Hippocampal formation (tissue), 2 donors: ENCODE measurements at regions not wholly inside any gene's neighbourhood (a gene's known extent, or its start where the extent isn't known, plus 50 kb on each side); places are given as distances from the start of the nearest gene placed in this dataset.
"Not testable (repeated sequence)": the region's sequence is repeated elsewhere in the genome, so short reads cannot be mapped to it uniquely, and the experiment has no call there.

ENCODE experiments used
- DNase-seq, 2 donors: peaks; one replicate each; lab custom pipeline; 2025; lab: John Stamatoyannopoulos, UW

DNA sequence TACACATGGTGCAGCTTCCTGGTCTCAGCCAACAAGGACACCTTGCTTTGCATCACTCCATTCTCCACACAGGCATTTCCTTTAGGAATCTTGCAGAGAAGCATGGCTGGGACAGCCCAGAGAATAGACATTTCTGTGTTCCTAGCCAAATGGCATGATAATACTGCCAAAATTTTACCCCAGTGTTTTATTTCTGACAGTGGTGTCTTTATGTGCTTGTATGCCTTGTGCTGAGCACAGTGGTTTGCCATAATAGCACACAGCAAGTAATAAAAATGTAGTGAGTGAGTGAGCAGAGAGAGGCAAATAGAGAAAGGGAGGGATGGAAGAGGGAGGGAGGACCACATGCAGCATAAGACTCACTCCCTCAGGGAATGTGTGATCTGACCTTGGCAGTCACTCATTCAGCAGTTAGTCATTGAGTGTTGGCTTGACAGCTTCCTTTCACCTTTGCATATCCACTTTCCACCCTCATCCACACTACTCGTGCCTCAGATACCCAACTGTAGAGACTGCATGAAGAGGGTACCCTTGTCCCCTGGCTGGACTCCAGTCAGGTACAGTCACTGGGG is 212.8 kb upstream of the CCDC196 start:
- peak in 1 of 2 donors; percentile 2 for DNase-seq

DNA sequence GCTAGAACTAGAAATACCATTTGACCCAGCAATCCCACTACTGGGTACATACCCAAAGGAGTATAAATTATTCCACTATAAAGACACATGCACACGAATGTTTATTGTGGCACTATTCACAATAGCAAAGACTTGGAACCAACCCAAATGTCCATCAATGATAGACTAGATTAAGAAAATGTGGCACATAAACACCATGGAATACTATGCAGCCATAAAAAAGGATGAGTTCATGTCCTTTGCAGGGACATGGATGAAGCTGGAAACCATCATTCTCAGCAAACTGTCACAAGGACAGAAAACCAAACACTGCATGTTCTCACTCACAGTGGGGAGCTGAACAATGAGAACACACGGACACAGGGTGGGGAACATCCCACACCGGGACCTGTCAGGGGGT is 207.8 kb upstream of the CCDC196 start:
- DNase-seq = not testable (repeated sequence)

DNA sequence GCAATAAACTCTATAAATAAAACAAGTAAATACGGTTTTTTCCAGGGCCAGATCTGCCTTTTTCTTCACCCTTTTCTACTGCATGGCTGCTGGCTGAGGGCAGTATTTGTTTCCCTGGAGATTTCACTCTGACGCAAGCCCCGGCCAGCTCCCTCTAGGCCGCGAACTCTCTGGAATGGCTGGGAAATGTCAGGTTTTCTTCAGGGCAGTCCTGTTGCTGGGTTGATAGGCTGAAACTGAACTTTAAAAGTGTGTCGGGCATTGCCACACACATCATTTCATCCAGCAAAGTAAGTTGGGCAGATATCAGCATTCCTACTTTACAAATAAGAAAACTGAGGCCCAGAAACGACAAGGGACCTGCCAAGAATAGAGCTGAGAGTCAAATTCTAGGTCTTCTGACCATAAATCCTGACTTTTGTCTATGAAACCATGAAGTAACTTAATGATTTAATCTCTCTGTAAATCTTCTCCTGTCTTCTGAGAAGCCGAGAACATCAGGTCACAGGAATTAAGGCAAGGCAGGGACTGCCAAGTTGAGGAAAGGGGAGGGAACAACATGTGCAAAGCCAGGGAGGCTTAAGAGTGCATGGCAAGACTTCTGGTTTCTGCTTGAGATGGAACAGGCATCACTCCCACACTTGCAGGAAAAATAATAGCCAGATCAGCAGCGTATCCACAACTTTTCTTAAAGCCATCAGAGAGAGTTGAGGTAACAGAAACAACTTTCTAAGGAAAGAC is 205.0 kb upstream of the CCDC196 start:
- no peak for DNase-seq

DNA sequence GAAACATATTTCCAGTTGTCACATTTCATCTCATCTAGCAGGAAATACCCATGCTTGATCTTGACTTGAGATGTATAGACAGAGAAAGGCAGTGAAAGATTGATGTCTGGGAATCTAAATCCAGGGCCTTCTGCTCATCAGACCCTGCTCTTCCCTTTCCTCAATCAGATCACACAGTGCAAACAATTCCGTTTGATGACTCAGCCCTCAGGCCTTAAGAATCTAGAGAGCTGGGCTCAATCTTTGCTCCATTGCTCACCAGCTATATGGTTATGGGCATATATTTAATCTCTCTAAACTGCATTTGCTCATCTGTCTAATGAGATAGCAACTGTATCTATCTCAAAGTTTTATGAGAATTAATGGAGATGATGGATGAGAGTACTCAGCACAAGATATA is 201.8 kb upstream of the CCDC196 start:
- no peak for DNase-seq

DNA sequence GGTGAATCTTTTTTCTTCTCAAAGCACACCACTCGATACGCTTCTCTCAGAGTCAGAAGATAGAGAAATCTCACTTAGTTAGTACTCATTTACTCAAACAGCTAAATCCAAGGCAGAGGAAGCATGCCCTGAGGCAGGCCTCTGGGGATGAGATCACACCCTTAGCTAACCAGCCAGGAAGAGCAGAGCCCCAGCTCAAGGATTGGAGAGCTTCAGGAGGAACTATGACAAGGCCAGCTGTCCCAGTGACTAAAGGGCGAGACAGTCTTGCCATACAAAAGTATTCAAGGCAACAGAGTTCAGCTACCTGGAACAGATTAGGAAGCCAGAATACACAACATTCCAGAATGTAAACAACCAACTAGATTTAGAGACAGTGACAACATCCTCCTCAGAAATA is 197.7 kb upstream of the CCDC196 start:
- DNase-seq = no peak

DNA sequence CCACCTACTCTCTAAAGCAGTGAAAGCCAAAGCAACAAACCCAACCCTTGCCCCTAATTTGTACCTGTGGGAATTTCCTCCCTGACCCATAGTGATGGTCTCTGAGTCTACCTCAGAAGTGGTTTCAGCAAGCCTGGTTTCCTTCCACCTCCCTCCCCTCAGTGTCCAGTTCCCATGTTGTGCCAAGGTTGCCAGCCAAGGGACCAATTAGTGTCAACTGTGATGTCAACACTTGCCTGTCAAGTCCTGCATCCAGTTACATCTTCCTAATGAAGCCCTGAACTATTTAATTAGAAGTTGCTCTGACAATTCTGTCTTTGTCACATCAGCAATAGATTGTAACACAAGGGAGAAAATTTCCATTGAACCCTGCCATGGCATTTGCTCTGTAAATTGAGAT is 194.4 kb upstream of the CCDC196 start:
- no peak for DNase-seq

DNA sequence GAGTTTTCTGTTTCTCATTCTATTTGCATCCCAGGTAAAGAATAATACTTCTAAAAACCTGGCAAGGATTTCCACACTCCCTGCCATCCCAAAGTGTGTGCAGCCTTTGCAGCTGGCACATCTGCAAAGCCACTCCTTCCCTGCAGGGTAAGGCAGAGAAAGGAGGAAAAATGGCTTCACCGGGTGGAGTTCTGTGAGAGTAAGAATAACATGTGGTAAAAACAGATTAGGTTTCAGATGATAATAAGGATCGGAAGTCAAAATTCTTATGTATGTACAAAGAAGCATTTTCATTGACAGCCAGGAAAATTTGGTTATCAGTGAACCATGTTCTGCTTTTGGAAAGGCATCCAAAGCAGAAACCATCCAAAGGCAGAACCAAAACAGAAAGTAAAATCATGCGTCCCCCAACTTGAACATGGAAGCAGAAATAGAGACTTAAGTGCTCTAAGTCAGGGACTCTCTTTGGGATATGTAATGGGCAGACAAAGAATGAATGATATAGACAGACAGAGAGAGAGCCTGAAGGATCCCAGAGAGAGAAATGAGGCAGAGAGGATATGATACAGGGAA is 192.6 kb upstream of the CCDC196 start:
- DNase-seq = no peak

DNA sequence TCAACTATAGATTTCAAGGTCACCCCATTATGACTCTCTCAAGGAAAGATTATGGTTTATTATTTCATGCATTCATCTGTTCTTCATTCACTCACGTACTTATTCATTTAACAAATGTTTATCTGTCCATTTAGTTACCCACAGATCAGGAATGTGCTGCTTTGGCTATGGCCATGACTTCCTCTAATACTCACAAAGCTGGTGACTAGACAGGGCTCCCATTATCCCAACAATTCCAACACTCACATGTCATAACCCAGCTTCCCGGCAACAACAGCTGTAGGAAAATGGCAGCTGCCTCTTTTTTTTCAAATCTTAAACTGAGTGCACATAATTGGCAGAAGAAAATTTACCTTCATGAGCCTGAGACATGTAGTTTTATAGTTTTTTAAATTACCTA is 190.8 kb upstream of the CCDC196 start:
- DNase-seq = no peak

DNA sequence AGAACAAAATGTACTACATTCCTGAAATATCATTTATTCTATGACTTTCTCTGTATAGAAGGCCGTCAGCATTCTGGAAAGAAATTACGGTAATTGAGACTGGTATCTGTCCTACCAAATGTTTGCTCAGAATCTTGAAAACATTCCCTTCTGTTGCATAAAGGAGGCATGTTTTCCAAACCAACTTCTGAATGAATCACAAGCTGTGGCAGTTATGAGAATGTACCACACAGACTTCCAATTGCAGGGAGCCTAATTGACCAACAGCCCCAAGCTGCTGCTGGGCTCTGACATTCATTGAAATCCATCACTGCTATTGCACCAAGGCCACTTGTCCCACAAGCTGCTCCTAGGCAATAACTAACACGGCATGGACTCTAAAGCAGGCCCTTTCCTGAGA is 185.3 kb upstream of the CCDC196 start:
- DNase-seq = no peak

DNA sequence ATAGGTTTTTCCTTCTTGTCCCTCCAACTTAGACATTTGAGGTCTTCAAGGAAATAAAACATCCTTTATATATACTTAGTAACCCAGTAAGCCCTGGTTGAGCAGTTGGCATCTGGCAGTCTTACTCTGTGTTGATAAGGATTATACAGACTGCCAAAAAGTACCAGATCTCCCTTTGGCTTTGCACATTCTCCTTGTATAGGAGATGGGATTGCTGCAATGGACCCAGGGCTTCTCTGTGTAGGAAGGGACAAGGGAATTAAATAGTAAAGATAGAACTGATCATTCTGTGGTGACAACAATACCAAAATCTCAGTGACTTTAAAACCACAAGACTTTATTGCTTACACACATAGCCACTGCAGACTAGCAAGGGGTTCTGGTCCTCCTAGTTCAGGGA is 180.1 kb upstream of the CCDC196 start:
- no peak for DNase-seq

DNA sequence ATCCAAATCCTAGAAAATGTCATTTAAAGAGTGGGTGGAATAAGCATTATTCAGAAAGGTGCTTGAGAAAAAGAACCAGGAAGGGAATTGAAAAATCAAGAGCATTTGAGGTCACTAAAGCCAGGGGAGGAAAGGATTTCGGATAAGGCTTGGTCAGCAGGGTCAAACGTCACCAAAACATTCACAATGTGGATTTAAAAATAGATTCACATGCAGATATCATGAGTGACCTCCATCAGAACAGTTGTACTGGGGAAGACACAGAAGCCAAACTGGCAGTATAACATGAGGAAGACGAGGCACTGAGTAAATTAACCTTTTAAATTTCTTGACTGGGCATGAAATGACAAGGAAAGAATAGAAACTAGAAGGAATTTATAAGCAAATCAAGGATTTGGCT is 175.1 kb upstream of the CCDC196 start:
- DNase-seq = no peak

DNA sequence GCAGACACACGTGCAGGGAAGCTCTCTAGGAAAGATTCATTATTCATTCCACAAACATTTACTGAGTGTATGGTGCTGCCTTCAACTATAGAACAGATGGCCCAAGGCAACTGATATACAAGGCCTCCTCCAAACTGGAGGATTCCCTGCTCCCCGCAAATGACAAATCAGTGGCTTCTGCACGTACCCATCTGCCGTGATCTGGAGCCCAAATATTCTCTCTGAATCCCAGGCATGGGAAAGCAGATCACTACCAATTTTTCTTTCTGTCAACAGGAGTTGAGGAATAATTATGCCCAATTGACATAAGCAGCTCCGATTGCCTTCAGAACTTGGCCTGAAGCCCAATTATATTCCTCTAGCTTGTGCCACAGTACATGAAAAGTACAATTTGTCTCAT is 174.2 kb upstream of the CCDC196 start:
- peak in 1 of 2 donors; percentile 38 for DNase-seq

DNA sequence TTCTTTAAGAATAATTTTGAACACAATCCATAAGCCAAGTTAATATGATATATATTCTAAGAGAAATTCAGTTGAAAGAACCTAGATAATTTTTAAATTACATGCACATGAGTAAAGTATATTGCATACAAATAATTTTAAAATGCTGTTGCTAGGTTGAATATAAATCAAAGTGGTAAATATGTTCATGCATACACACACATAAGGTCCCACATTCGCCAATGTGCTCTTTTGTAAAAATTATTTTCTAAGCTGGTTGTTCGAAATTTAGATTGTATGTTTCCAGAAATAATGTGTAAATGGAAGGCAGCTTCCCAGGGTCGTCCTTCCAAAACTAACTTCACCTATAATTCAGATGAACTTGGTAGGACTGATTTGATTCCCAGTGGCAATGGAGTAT is 173.7 kb upstream of the CCDC196 start:
- DNase-seq = no peak

DNA sequence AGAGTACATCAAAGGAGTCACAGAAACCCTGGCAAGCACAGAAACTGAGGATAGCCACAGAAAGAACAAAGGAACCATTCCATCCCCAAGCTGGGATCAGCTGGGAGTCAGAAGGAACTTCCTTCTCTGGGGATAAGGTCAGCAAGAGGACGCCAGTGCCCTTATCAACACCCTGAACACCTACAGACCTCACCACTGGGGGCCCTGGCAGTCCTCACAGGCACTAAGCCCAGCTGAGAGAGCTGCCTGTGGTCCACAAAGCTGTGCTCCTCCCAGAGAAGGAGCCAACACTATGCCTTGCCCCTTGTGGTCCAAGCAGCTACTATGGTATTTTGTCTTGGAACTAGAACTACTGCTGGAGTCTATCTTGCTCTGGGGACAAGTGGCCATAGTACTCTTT is 171.1 kb upstream of the CCDC196 start:
- no peak for DNase-seq

DNA sequence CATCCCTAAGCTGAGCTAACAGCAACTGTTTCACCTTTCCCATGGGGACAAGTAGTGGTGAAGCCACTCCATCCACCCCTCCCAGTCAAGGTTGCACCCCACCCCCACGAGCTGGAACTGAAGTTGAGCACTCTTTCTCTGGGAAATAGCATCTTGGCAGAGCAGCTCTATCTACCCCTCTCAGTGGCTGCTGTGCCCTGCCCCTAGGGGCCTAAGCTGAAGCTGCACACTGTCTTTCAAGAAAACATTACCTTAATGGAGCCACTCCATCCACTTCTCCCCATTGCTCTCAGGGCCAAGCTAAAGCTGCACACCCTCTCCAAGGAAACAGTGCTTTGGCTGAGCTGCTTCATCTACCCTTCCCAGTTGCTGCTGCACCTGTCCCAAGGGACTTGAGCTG is 170.6 kb upstream of the CCDC196 start:
- DNase-seq = no peak

DNA sequence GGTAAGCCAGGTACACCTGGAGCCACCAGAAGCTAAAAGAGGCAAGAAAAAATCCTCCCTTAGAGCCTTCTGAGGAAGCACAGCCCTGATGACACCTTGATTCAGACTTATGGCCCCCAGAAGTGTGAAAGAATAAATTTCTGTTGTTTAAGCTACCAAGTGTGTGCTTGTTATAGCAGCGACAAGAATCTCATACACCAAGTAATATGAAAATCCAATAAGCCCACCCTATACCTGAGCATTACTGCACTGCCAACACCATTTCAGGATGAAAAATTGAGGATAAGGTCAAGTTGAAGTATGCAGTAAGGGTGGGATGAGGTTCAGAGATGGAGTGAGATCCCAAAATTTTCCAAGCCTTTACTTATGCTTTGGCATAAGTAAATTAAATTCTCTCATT is 163.6 kb upstream of the CCDC196 start:
- DNase-seq = no peak

DNA sequence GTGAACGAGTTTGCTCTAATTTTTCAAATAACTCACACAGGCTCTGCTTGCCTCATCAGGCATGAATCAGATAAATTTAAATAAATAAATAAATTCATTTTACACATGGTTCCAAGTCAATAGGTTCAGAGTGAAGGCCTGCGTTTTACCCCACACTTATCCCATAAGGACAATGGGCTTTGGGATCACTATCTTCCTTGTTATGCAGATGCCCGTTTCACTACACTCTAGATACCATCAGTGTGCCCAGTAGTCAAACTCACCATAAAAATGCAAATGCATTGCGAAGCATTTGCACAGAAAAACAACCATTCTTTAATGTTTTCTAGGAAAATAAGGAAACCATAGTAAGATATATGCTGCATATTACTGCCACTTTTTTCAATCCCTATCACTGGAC is 155.9 kb upstream of the CCDC196 start:
- no peak for DNase-seq

DNA sequence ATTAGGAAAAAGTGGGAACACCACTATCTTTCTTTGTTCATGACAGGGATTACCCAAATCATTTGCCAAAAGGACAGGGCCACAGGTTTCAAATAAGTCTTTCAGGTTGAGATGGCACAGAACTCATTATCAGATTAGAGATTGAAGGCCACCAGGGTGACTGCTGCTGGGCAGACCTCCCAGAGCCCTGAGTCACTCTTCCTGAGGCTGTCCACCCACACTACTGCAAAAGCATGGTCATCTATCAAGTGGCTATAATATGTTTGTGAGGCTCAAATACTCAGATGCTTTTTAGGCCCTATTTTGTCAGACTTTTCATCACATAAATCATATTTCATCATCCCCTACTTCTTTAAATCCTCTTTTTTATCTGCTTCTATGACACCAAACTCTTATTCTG is 155.3 kb upstream of the CCDC196 start:
- no peak for DNase-seq

DNA sequence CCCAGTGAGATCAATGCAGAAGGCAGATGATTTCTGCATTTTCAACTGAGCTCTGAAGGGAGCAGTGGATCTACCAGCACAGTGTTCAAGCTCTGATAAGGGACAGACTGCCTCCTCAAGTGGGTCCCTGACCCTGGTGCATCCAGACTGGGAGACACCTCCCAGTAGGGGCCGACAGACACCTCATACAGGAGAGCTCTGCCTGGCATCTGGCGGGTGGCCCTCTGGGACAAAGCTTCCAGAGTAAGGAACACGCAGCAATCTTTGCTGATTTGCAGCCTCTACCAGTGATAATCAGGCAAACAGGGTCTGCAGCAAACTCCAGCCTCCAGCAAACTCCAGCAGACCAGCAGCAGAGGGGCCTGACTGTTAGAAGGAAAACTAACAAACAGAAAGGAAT is 152.9 kb upstream of the CCDC196 start:
- not testable (repeated sequence) for DNase-seq

DNA sequence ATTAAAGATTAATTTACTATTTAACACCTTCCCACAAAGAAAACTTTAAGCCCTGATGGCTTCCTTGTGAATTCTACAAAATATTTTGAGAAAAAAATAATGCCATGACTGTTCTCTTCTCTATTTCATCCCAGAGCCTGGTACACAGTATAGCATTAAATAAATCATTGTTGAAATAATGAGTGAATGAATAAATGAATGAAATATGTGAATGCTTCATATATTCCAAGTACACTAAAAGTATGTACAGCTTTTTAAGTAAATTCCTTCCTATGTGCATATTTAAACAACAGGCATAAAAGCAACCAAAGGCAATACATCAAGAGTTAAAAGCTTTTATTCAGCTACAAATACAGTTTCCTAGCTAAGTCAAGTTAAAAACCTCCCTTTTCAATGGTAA is 144.9 kb upstream of the CCDC196 start:
- DNase-seq = no peak

DNA sequence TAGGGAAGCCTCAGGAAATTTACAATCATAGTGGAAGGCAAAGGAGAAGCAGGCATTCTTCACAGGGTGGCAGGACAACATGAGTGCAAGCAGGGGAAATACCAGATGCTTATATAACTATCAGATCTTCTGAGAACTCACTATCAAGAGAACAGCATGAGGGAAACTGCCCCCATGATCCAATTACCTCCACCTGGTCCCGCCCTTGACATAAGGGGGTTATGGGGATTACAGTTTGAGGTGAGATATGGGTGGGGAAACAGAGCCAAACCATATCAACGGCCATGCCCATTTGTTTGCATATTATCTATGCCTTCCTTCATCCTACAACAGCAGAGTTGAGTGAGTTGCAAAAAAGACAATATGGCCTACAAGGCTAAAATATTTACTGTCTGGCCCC is 140.2 kb upstream of the CCDC196 start:
- no peak for DNase-seq

DNA sequence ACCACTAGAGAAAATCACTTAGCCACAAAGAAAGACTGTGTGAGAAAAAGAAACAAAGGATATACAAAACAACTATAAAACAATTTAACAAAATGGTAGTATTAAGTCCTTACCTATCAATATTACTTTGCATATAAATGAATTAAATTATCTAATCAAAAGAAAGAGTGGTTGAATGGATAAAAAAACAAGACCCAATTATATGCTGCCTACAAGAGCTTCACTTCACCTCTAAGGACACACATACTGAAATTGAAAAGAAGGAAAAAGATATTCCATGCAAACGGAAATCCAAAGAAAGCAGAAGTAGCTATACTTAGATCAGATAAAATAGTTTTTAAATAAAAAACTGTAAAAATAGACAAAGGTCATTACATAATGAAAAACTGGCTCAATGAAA is 134.9 kb upstream of the CCDC196 start:
- DNase-seq = no peak

DNA sequence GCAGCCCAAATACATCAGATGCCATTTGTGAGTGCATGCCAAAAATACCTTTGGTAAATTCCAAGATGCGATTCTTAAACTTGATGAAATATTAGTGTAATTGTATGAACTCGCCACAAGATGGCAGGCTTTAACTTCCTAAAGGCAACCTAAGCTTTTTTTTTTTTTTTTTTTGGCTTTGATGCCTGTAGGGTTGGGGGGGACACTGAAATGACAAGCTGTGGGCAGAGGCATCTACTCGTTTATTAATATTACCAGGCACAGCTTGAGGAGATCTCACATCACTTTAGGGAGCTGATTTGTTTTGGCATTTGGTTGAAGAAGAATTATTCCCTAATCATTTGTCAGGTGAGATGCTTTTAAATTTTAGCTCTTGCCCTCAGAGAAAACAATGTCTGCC is 126.7 kb upstream of the CCDC196 start:
- DNase-seq = peak in 1 of 2 donors; percentile 70
